Muscle of leg (tissue), 3 donors: ENCODE measurements at regions not wholly inside any gene's neighbourhood (a gene's known extent, or its start where the extent isn't known, plus 50 kb on each side); places are given as distances from the start of the nearest gene placed in this dataset.
"Not testable (repeated sequence)": the region's sequence is repeated elsewhere in the genome, so short reads cannot be mapped to it uniquely, and the experiment has no call there.

Experiments used
- DNase-seq: peaks from one replicate; pipeline ENCODE4 v3.0.0; 2013
- H3K27ac ChIP-seq: one replicate; pipeline ENCODE4 v1.5.1; 2013; ENCODE audit warnings: mild to moderate bottlenecking, low read length, control low read depth
- H3K27me3 ChIP-seq: one replicate; pipeline ENCODE4 v1.6.1; 2013; ENCODE audit warnings: low read length; ENCODE audit not compliant: control insufficient read depth, insufficient read depth
- H3K36me3 ChIP-seq: one replicate; pipeline ENCODE4 v1.6.1; 2013; ENCODE audit warnings: low read length; ENCODE audit not compliant: control insufficient read depth, insufficient read depth
- H3K4me1 ChIP-seq: one replicate; pipeline ENCODE4 v1.6.1; 2013; ENCODE audit warnings: low read length; ENCODE audit not compliant: control insufficient read depth, insufficient read depth
- H3K4me3 ChIP-seq: one replicate; pipeline ENCODE4 v1.5.1; 2013; ENCODE audit warnings: low read length, control low read depth
- H3K9me3 ChIP-seq: replicated peaks from 2 replicates; pipeline ENCODE4 v1.6.1; 2013; ENCODE audit warnings: low read depth, low read length; ENCODE audit not compliant: control insufficient read depth
- WGBS: methylation state at CpG from one replicate; pipeline ENCODE4 v1.1.5; 2013; ENCODE audit warnings: missing lambda C conversion rate; ENCODE audit not compliant: insufficient coverage; 5-methylcytosine and 5-hydroxymethylcytosine counted together

DNA sequence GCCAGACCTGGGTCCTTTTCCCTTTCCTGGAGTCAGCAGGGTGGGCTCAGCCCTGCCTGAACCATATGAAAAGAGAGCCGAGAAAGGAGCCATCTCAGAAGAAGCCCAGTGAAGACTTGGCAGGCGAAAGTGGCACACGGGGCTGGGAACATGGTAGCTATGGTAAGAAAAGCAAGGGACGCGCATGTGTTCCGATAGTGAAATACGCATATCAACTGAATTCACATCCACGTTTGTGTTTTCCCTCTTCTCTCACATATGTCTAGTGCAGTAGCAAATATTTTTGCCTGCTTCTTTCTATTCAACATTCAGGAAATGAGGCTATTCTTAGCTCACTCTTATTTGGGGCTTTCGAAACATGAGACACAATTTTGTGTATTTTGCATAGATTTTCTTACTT is 54.1 kb upstream of the PEG3 start:
- Histone ChIP-seq H3K36me3 (no peaks in the 10 kb centered on the region), H3K4me1 (peaks cover 24% of the 10 kb centered on the region), H3K27me3 (no peaks in the 10 kb centered on the region), H3K9me3 (no peaks in the 10 kb centered on the region), H3K27ac (peak overlapping the region; percentile 79), H3K4me3 (no peak overlapping the region)
- no peak for DNase-seq
- WGBS, result 77% methylated on average over 5 of the region's 9 CpGs

DNA sequence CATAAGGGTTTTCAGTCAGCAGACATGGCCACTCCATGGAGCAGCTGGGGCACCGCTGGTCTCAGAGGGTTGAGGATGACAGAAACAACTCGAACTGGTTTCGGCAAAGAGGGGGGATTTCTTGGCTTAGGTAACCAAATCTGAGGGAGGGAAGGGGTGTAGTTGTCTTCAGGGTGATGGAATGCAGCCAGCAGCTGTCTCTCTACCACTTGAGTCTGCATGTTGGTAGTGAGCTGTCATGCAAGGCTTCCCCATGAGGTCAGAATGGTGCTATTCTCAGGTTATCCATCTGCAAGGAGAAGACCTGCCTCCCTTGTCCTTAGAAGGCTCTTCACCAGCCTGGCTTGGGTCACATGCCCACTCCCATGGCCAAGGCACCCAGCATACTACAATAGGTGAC is 55.6 kb upstream of the PEG3 start:
- no peaks in the 10 kb centered on the region for H3K9me3 ChIP-seq
- H3K4me3 ChIP-seq, result no peak overlapping the region
- no peaks in the 10 kb centered on the region for H3K27me3 ChIP-seq
- peak overlapping the region; percentile 88 for H3K27ac ChIP-seq
- H3K36me3 ChIP-seq, result no peaks in the 10 kb centered on the region
- H3K4me1 ChIP-seq, result peaks cover 37% of the 10 kb centered on the region
- DNase-seq, result peak; percentile 83
- 58% methylated on average over 3 of the region's 3 CpGs for WGBS

DNA sequence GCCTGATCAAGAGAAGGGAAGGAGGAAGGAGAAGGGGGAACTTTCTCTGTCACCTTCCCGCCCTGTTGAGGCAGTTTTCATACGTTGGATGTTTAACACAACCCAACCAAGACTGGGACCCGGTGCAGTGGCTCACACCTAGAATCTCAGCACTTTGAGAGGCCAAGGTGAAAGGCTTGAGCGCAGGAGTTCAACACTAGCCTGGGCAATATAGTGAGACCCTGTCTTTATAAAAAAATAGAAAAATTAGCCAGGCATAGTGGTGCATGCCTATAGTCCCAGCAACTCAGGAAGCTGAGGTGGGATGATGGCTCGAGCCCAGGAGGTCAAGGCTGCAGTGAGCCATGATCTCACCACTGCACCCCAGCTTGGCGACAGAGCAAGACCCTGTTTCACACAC is 59.4 kb upstream of the PEG3 start:
- DNase-seq, result no peak
- Histone ChIP-seq H3K4me1 (peaks cover 33% of the 10 kb centered on the region), H3K4me3 (no peak overlapping the region), H3K27ac (peak overlapping the region; percentile 96), H3K9me3 (no peaks in the 10 kb centered on the region), H3K27me3 (no peaks in the 10 kb centered on the region), H3K36me3 (no peaks in the 10 kb centered on the region)
- WGBS, result 83% methylated on average over 1 of the region's 6 CpGs

DNA sequence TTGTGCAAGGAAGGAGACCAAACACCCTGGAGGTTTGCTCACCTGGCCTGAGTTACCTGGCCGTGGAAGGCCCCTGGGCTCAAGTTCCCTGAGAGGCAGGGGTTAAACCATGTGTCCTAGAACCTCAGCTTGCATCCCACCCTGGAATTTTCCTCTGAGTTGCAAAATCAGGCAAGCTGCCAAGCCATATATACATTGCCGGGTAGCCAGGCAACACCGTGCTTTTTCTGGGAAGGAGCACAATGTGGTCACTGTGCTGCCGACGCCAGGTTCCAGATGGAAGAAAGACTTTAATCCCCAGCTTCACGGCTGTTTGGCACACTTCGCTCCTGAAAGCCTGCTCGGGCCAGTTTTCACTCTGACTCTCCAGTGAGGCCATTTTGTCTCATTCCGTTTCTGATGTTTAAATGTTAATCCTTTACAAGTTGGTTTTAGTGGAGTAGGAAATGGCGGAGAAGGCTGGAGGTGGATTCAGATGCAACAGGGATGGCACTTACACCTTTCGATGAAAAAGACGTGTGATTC is 60.1 kb upstream of the PEG3 start:
- no peaks in the 10 kb centered on the region for H3K36me3 ChIP-seq
- no peaks in the 10 kb centered on the region for H3K27me3 ChIP-seq
- DNase-seq, result peak; percentile 99
- H3K27ac ChIP-seq, result peak overlapping the region; percentile 96
- no peaks in the 10 kb centered on the region for H3K9me3 ChIP-seq
- 7% methylated on average over 9 of the region's 12 CpGs for WGBS
- H3K4me3 ChIP-seq, result peak overlapping the region; percentile 9
- H3K4me1 ChIP-seq, result peaks cover 37% of the 10 kb centered on the region

DNA sequence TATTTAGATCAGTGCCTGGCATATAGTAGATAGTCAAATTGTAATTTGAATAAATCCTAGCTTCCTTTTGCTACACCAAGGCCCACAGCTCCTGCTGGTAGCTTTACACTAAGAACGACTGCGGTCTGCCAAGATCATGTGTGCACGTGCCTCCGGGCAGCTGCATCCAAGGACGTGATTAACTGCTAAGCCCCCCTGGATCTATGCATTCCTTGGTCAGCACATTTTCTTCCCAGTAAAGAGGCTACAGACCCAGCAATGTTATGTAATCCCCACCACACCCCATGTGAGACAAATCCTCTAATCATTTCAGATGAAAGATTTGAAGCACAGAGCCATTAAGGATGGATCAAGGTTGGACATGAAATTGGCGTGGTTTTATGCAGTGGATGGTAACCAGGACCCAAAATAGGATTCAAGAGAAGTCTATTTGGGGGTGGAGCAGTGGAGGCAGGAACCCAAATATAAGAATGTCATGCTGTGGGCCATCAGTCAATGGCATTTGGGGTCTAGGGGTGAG is 65.2 kb upstream of the PEG3 start:
- DNase-seq, result peak; percentile 93
- Histone ChIP-seq H3K27ac (peak overlapping the region; percentile 93), H3K4me3 (peak overlapping the region; percentile 25), H3K27me3 (no peaks in the 10 kb centered on the region), H3K4me1 (peaks cover 34% of the 10 kb centered on the region), H3K9me3 (peaks cover 4% of the 10 kb centered on the region), H3K36me3 (no peaks in the 10 kb centered on the region)
- WGBS, result 11% methylated on average over 6 of the region's 6 CpGs

DNA sequence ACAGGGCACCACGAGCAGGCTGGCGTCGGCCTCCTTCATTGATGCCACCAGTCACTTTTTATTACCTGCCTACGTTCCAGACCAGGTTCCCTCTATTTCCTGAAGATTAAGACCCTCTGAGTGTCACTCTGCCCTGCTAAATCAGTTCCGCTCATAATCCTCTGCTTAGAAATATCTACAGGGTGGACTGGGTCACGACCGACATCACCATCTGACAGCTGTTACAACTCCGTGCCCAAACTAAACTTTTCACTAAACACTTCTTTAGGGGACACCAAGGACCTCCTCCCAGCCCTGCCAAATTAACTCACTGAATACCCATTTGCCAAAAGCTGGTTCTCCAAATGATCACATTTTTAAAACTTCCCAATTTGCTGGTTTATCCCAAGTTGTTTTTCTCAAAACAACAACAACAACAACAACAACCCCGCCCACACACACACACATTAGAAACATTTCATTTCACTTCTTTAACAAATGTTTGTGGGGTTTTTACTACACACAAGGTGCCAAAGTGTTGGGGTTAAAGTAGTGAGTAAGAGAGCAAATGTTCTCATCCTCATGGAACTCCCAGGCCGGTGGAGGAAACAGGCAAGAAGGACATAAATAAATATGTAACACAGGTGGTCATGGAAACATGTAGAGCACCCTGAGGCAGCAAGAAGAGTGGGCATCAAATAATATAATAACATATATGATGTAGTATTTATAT is 72.0 kb upstream of the PEG3 start:
- peak; percentile 72 for DNase-seq
- no peaks in the 10 kb centered on the region for H3K36me3 ChIP-seq
- H3K27me3 ChIP-seq, result no peaks in the 10 kb centered on the region
- no peaks in the 10 kb centered on the region for H3K9me3 ChIP-seq
- H3K27ac ChIP-seq, result peak overlapping the region; percentile 60
- H3K4me1 ChIP-seq, result peaks cover 30% of the 10 kb centered on the region
- 53% methylated on average over 8 of the region's 10 CpGs for WGBS
- no peak overlapping the region for H3K4me3 ChIP-seq

DNA sequence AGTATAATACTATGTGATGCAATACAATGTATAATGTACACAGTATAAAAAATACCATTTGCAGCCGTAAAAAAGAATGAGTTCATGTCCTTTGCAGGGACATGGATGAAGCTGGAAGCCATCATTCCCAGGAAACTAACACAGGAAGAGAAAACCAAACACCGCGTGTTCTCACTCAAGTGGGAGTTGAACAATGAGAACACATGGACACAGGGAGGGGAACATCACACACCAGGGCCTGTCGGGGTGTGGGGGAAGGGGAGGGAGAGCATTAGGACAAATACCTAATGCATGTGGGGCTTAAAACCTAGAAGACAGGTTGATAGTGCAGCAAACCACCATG is 72.6 kb upstream of the PEG3 start:
- Histone ChIP-seq H3K4me1 (peaks cover 27% of the 10 kb centered on the region), H3K27ac (peak overlapping the region; percentile 60)
- not testable (repeated sequence) for H3K36me3 ChIP-seq, H3K4me3 ChIP-seq, H3K27me3 ChIP-seq, H3K9me3 ChIP-seq, DNase-seq
- no CpG with 5 or more reads among the region's 4 CpGs for WGBS

DNA sequence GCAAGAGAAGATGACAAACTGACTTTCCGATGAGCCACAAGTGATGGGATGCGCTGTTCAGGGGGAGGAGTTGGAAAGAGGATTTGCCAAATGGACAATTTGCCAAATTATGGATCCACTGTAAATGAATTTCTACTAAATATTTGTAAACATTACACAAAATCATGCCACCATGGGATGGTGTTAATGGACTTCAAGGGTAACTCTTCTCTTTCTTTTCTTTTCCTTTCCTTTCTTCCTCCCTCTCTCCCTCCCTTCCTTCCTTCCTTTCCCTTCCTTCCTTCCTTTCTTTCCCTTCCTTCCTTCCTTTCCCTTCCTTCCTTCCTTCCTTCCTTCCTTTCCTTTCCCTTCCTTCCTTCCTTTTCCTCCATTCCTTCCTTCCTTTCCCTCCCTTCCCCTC is 76.0 kb upstream of the PEG3 start:
- WGBS, result no CpG with 5 or more reads among the region's 2 CpGs

DNA sequence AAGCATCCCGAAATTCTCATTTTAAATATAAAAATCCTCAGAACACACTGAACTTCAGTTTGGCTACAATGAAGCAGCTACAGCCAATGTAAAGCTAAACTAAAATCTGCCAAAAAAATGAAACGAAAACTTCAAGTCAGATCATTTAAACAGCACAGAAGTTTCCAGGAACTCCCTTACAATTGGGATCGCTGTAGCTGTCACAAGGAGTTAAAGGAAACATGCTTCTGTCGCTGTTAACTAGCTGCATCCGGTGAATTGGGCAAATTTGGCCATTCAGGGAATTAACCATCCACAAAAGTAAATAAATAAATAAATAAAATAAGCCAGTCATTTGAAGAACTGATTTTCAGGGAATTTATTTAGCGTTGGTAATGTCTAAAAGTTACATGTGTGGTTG is 77.0 kb upstream of the PEG3 start:
- H3K27ac ChIP-seq, result peak overlapping the region; percentile 53
- DNase-seq, result peak; percentile 78
- WGBS, result 6% methylated on average over 2 of the region's 6 CpGs
- no peaks in the 10 kb centered on the region for H3K36me3 ChIP-seq
- H3K4me3 ChIP-seq, result no peak overlapping the region
- H3K9me3 ChIP-seq, result no peaks in the 10 kb centered on the region
- H3K4me1 ChIP-seq, result peaks cover 14% of the 10 kb centered on the region
- no peaks in the 10 kb centered on the region for H3K27me3 ChIP-seq

More for the DNA sequence above, 76.0 kb upstream of the PEG3 start:
- Histone ChIP-seq H3K27ac (no peak overlapping the region), H3K4me3 (no peak overlapping the region), H3K4me1 (peaks cover 21% of the 10 kb centered on the region), H3K9me3 (no peaks in the 10 kb centered on the region), H3K36me3 (no peaks in the 10 kb centered on the region), H3K27me3 (no peaks in the 10 kb centered on the region)
- DNase-seq, result no peak

DNA sequence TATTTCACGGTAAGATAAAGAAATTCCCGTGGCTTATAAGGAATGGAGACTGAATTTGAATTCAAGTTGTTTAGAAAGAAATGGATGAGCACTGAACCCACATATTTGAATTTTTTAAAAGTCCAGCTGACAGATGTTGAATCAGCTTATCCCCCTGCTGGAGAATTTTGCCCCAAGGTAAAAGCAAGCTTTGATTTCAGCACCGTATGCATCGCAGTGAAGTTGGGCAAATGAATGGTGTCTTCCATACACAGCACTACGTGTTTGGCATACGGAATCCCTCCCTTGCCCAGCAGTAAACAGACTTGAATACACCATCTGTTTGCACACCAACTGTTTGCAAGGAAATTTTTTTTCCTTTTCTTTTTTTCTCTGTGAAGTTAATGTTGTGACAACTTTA is 77.5 kb upstream of the PEG3 start:
- WGBS, result no CpG with 5 or more reads among the region's 6 CpGs
- H3K9me3 ChIP-seq, result no peaks in the 10 kb centered on the region
- DNase-seq, result peak; percentile 65
- H3K4me1 ChIP-seq, result peaks cover 12% of the 10 kb centered on the region
- peak overlapping the region; percentile 4 for H3K27ac ChIP-seq
- no peak overlapping the region for H3K4me3 ChIP-seq
- no peaks in the 10 kb centered on the region for H3K36me3 ChIP-seq
- H3K27me3 ChIP-seq, result no peaks in the 10 kb centered on the region
